ENCODE measurements at regions not wholly inside any gene's neighbourhood (a gene's known extent, or its start where the extent isn't known, plus 50 kb on each side); places are given as distances from the start of the nearest gene placed in this dataset.
"Not testable (repeated sequence)": the region's sequence is repeated elsewhere in the genome, so short reads cannot be mapped to it uniquely, and the experiment has no call there.

DNA sequence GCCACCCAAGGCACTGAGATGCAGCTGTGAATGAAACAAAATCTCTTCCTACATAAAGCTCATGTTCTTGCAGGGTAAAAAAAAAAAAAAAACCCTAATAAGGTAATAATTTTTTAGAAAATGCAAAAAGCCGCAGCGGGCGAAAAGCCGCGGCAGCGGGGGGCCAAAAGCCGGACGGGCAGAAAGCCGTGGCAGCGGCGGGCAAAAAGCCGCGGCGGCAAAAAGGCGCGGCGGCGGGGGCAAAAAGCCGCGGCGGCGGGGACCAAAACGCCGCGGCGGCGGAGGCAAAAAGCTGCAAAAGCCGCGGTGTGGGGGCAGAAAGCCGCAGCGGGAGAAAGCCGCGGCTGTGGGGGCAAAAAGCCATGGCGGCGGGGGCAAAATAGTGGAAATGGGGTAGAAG, 198.9 kb downstream of the ZNF92 start:
- FAIRE-seq; H3K4me1 ChIP-seq (ENCODE audit: control insufficient read depth in 2 of 3, insufficient read depth in 2 of 3, low read depth in 1 of 3, low read length in 3 of 3); intact Hi-C loops (cut with DNase I); H3K4me3 ChIP-seq (ENCODE audit: low read length in 3 of 3); H3K27ac ChIP-seq (ENCODE audit: low read depth in 2 of 2, low read length in 2 of 2); H3K9me3 ChIP-seq (ENCODE audit: control insufficient read depth in 2 of 3, insufficient read depth in 1 of 3, low read length in 3 of 3); H3K27me3 ChIP-seq (ENCODE audit: control insufficient read depth, insufficient read depth, low read length); H3K9ac ChIP-seq (ENCODE audit: low read length in 3 of 3); H3K36me3 ChIP-seq (ENCODE audit: control insufficient read depth in 2 of 3, insufficient read depth in 3 of 3, low read length in 3 of 3): not testable (repeated sequence)
- peak; percentile 1 to 32 (median 13) for DNase-seq

DNA sequence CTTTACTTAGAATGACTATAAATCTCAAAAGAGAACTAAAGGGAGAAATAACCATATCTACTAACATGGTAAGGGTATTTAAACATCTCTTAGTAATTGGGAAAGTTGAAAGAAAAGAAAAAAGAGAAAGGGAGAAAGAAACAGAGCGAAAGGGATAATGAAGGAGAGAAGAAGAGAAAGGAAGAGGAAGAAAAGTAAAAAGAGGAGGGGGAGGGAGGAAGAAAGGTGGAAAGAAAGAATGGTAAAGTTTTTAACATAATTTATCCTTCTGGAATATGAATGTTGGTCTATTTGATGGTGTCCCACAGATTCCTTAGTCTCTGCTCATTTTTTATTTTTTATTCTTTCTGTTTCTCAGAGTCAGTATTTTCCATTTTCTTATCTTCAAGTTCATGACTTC, 202.7 kb downstream of the ZNF92 start:
- FAIRE-seq; H3K9me3 ChIP-seq (ENCODE audit: control insufficient read depth in 2 of 3, insufficient read depth in 1 of 3, low read length in 3 of 3); H3K4me1 ChIP-seq (ENCODE audit: control insufficient read depth in 2 of 3, insufficient read depth in 2 of 3, low read depth in 1 of 3, low read length in 3 of 3); H3K9ac ChIP-seq (ENCODE audit: low read length in 3 of 3); DNase-seq; intact Hi-C loops (cut with DNase I); H3K4me3 ChIP-seq (ENCODE audit: low read length in 3 of 3); H3K36me3 ChIP-seq (ENCODE audit: control insufficient read depth in 2 of 3, insufficient read depth in 3 of 3, low read length in 3 of 3); H3K27ac ChIP-seq (ENCODE audit: low read depth in 2 of 2, low read length in 2 of 2); H3K27me3 ChIP-seq (ENCODE audit: control insufficient read depth, insufficient read depth, low read length): not testable (repeated sequence)

DNA sequence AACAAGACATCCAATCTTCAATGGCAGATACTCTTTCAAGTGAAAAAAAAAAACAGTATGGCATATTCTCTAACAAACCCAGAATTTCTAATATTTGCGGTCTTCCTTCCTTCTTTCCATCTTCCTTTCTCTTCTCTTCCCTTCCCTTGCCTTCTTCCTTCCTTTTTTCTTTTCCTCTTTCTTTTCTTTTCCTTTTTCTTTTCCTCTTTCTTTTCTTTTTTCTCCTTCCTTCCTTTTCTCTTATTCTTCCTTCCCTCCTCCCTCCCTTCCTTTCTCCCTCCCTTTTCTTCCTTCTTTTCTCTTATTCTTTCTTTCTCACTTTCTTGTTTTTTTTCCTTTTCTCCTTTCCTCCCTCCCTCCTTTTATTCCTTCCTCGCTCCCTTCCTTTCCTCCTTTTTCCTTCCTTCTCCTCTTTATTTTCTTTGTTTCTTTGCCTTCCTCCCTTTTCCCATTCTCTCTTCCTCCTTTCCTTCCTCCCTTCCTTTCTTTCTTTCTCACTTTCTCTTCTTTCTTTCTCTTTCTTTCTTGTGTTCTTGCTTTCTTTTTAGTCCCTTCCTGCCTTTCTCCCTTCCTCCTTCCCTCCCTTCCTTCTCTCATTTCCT, 209.0 kb downstream of the ZNF92 start:
- H3K36me3 ChIP-seq (ENCODE audit: control insufficient read depth in 2 of 3, insufficient read depth in 3 of 3, low read length in 3 of 3); H3K27ac ChIP-seq (ENCODE audit: low read depth in 2 of 2, low read length in 2 of 2); H3K4me1 ChIP-seq (ENCODE audit: control insufficient read depth in 2 of 3, insufficient read depth in 2 of 3, low read depth in 1 of 3, low read length in 3 of 3); H3K27me3 ChIP-seq (ENCODE audit: control insufficient read depth, insufficient read depth, low read length); intact Hi-C loops (cut with DNase I); H3K9me3 ChIP-seq (ENCODE audit: control insufficient read depth in 2 of 3, insufficient read depth in 1 of 3, low read length in 3 of 3); H3K4me3 ChIP-seq (ENCODE audit: low read length in 3 of 3); FAIRE-seq; DNase-seq; H3K9ac ChIP-seq (ENCODE audit: low read length in 3 of 3): not testable (repeated sequence)

DNA sequence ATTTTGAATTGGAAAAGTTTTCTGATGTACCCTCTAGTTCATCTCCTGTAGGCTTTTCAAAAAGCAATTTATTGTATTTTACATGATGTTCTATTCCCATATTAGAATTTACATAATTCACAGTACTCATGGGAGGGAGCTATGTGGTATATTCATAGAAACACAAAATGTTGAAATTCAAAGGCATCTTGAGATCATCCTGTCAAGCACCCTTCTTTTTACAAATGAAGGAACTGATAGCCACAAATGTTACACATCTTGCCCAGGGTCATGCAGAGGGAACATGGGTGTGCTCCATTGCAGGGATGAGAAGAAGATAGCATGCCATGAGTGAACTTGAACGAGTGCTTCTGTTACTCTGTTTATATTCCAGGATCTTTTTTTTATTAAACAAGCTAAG, 228.8 kb downstream of the ZNF92 start:
- H3K27me3 ChIP-seq (ENCODE audit: control insufficient read depth, insufficient read depth, low read length); DNase-seq; H3K4me1 ChIP-seq (ENCODE audit: control insufficient read depth in 2 of 3, insufficient read depth in 2 of 3, low read depth in 1 of 3, low read length in 3 of 3); H3K9ac ChIP-seq (ENCODE audit: low read length in 3 of 3); H3K27ac ChIP-seq (ENCODE audit: low read depth in 2 of 2, low read length in 2 of 2); H3K4me3 ChIP-seq (ENCODE audit: low read length in 3 of 3); intact Hi-C loops (cut with DNase I); H3K36me3 ChIP-seq (ENCODE audit: control insufficient read depth in 2 of 3, insufficient read depth in 3 of 3, low read length in 3 of 3); FAIRE-seq; H3K9me3 ChIP-seq (ENCODE audit: control insufficient read depth in 2 of 3, insufficient read depth in 1 of 3, low read length in 3 of 3): not testable (repeated sequence)

DNA sequence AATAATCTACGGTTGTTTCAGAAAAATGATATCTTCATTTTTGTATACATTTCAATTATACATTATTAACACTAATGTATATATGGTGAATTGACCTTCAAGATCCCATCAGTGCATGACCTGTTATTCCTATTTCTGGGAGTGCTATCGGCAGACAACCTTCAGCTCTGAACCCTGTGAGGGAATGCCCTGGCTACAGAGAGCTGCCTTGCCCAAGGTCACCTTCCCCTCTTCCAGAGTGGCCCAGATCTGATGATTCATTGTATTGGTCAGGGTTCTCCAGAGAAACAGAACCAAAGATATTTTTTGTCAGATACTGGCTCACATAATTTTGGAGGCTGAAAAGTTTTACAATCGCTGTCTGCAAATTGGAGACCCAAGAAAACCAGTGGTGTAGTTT, 235.5 kb downstream of the ZNF92 start:
- Histone ChIP-seq H3K4me1 (ENCODE audit: control insufficient read depth in 2 of 3, insufficient read depth in 2 of 3, low read depth in 1 of 3, low read length in 3 of 3) (no peaks in the 10 kb centered on the region), H3K27ac (ENCODE audit: low read depth in 2 of 2, low read length in 2 of 2) (no peak overlapping the region), H3K27me3 (ENCODE audit: control insufficient read depth, insufficient read depth, low read length) (no peaks in the 10 kb centered on the region), H3K9me3 (ENCODE audit: control insufficient read depth in 2 of 3, insufficient read depth in 1 of 3, low read length in 3 of 3) (no peaks in the 10 kb centered on the region), H3K36me3 (ENCODE audit: control insufficient read depth in 2 of 3, insufficient read depth in 3 of 3, low read length in 3 of 3) (no peaks in the 10 kb centered on the region), H3K9ac (ENCODE audit: low read length in 3 of 3) (no peak overlapping the region), H3K4me3 (ENCODE audit: low read length in 3 of 3) (no peak overlapping the region)
- intact Hi-C loops (cut with DNase I) = no loop called here
- TF ChIP-seq, protein P1, sequence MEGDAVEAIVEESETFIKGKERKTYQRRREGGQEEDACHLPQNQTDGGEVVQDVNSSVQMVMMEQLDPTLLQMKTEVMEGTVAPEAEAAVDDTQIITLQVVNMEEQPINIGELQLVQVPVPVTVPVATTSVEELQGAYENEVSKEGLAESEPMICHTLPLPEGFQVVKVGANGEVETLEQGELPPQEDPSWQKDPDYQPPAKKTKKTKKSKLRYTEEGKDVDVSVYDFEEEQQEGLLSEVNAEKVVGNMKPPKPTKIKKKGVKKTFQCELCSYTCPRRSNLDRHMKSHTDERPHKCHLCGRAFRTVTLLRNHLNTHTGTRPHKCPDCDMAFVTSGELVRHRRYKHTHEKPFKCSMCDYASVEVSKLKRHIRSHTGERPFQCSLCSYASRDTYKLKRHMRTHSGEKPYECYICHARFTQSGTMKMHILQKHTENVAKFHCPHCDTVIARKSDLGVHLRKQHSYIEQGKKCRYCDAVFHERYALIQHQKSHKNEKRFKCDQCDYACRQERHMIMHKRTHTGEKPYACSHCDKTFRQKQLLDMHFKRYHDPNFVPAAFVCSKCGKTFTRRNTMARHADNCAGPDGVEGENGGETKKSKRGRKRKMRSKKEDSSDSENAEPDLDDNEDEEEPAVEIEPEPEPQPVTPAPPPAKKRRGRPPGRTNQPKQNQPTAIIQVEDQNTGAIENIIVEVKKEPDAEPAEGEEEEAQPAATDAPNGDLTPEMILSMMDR (IDR thresholded peaks at IDR 0.05; ENCODE audit: borderline replicate concordance, extremely low read depth, insufficient read depth) = no peak
- DNase-seq (no peak), FAIRE-seq (no peak)

DNA sequence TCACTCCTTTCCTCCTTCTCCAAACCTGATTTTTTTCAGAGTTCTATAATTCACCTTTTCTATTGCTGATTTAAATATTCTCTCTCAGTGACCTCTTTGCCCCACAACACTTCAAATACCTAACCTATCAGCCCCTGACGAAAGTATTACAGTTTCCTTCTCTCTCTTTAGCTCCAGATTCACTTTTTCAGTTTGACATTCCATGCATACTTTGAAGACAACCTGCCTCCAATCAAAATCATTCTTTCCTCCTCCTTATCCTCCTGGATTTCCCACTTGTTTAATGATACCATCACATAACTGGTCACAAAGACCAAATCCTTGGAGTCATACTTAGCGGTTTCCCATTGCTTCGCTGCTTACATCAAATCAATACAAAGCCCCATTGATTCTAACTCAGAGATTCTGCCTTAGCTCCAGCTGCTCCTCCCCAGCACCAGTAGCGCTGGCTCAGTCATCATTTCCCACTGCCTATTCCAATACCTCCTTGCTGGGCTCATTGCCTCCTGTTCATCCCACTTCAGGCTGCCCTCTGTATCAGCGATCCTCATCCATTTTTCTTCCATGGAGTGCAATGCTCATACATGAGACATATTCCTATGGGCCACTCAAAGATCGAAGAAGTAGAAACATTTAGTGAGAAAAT, 240.1 kb downstream of the ZNF92 start:
- H3K27me3 ChIP-seq (ENCODE audit: control insufficient read depth, insufficient read depth, low read length); DNase-seq; H3K36me3 ChIP-seq (ENCODE audit: control insufficient read depth in 2 of 3, insufficient read depth in 3 of 3, low read length in 3 of 3); H3K27ac ChIP-seq (ENCODE audit: low read depth in 2 of 2, low read length in 2 of 2); H3K4me1 ChIP-seq (ENCODE audit: control insufficient read depth in 2 of 3, insufficient read depth in 2 of 3, low read depth in 1 of 3, low read length in 3 of 3); FAIRE-seq; H3K9me3 ChIP-seq (ENCODE audit: control insufficient read depth in 2 of 3, insufficient read depth in 1 of 3, low read length in 3 of 3); H3K9ac ChIP-seq (ENCODE audit: low read length in 3 of 3); H3K4me3 ChIP-seq (ENCODE audit: low read length in 3 of 3); intact Hi-C loops (cut with DNase I): not testable (repeated sequence)

DNA sequence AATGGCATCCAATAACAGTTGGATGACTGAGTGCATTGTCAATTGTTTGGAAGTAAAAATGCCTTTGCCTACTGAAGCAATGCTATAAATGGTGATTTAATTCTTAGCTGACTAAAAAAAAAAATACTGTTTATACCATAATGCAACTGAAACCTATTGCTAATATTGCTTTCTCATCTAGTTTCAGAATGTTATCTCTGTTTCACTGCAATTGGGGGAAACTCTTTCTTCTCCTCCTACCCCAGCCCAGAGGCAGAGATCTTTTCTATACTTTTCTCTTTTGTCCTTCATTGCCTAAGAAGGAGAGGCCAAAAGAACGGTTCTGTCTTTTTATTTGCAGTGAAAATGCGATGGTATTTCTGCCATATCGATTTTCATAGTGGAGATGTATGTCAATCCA, 242.5 kb downstream of the ZNF92 start:
- FAIRE-seq; intact Hi-C loops (cut with DNase I); H3K27ac ChIP-seq (ENCODE audit: low read depth in 2 of 2, low read length in 2 of 2): not testable (repeated sequence)

DNA sequence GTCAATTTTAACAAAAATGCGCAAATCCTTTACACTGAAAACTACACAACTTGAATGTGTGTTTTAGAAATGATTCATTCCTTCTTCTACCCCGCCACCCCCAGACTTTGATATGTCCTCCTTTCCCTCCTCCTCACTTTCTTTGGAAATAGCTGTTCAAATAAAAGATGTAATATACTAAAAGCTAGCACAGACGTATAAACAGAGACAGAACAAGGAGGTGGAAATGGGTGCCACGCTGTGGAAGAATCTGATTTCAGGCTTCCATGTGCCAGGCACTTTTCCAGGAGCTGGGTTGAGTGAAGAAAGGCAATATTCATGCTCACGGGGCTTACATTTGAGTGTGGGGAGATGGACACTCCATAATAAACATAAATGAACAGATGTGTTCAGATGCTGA, 246.6 kb downstream of the ZNF92 start:
- H3K27ac ChIP-seq (ENCODE audit: low read depth in 2 of 2, low read length in 2 of 2); H3K9me3 ChIP-seq (ENCODE audit: control insufficient read depth in 2 of 3, insufficient read depth in 1 of 3, low read length in 3 of 3); DNase-seq; H3K27me3 ChIP-seq (ENCODE audit: control insufficient read depth, insufficient read depth, low read length); H3K4me1 ChIP-seq (ENCODE audit: control insufficient read depth in 2 of 3, insufficient read depth in 2 of 3, low read depth in 1 of 3, low read length in 3 of 3); H3K4me3 ChIP-seq (ENCODE audit: low read length in 3 of 3); H3K36me3 ChIP-seq (ENCODE audit: control insufficient read depth in 2 of 3, insufficient read depth in 3 of 3, low read length in 3 of 3); intact Hi-C loops (cut with DNase I); FAIRE-seq; H3K9ac ChIP-seq (ENCODE audit: low read length in 3 of 3): not testable (repeated sequence)

More for the DNA sequence above, 242.5 kb downstream of the ZNF92 start:
- H3K4me1 ChIP-seq (ENCODE audit: control insufficient read depth in 2 of 3, insufficient read depth in 2 of 3, low read depth in 1 of 3, low read length in 3 of 3); H3K4me3 ChIP-seq (ENCODE audit: low read length in 3 of 3); H3K9ac ChIP-seq (ENCODE audit: low read length in 3 of 3); H3K9me3 ChIP-seq (ENCODE audit: control insufficient read depth in 2 of 3, insufficient read depth in 1 of 3, low read length in 3 of 3); H3K36me3 ChIP-seq (ENCODE audit: control insufficient read depth in 2 of 3, insufficient read depth in 3 of 3, low read length in 3 of 3); H3K27me3 ChIP-seq (ENCODE audit: control insufficient read depth, insufficient read depth, low read length); DNase-seq: not testable (repeated sequence)
